ENCODE measurements at regions not wholly inside any gene's neighbourhood (a gene's known extent, or its start where the extent isn't known, plus 50 kb on each side); places are given as distances from the start of the nearest gene placed in this dataset.

GRCh38 chr1:238624776-238625175 lies 734.1 kb upstream of the ZP4 start:
- TF ChIP-seq CTCF (IDR thresholded peaks at IDR 0.05; ENCODE audit: extremely low read depth, low read depth, low read length), result no peak
- no peak for DNase-seq (ENCODE audit: insufficient read length, low spot score, missing footprints)
- no peaks in the 10 kb centered on the region for H4K20me1 ChIP-seq (ENCODE audit: insufficient read depth, low read length)
- peaks cover 9% of the 10 kb centered on the region for H3K4me1 ChIP-seq (ENCODE audit: insufficient read depth, low read length)
- no peaks in the 10 kb centered on the region for H3K79me2 ChIP-seq (ENCODE audit: insufficient read depth, low read length)
- H3K9me3 ChIP-seq (ENCODE audit: low read depth, low read length), result no peaks in the 10 kb centered on the region
- no peak overlapping the region for H2AFZ ChIP-seq (ENCODE audit: low read length)
- no peak overlapping the region for H3K27ac ChIP-seq (ENCODE audit: low read depth, low read length)
- no peaks in the 10 kb centered on the region for H3K36me3 ChIP-seq (ENCODE audit: insufficient read depth, low read length)
- no peak overlapping the region for H3K4me3 ChIP-seq (ENCODE audit: insufficient read depth, low read length)
- H3K4me2 ChIP-seq (ENCODE audit: insufficient read depth, low read length), result no peak overlapping the region
- no peaks in the 10 kb centered on the region for H3K27me3 ChIP-seq (ENCODE audit: insufficient read depth, low read length)

GRCh38 chr1:238621405-238621804 lies 730.7 kb upstream of the ZP4 start:
- TF ChIP-seq CTCF (IDR thresholded peaks at IDR 0.05; ENCODE audit: extremely low read depth, low read depth, low read length), result no peak
- no peaks in the 10 kb centered on the region for H3K27me3 ChIP-seq (ENCODE audit: insufficient read depth, low read length)
- H3K4me1 ChIP-seq (ENCODE audit: insufficient read depth, low read length), result peaks cover 9% of the 10 kb centered on the region
- no peaks in the 10 kb centered on the region for H3K9me3 ChIP-seq (ENCODE audit: low read depth, low read length)
- no peak overlapping the region for H3K4me2 ChIP-seq (ENCODE audit: insufficient read depth, low read length)
- no peaks in the 10 kb centered on the region for H3K36me3 ChIP-seq (ENCODE audit: insufficient read depth, low read length)
- H3K4me3 ChIP-seq (ENCODE audit: insufficient read depth, low read length), result no peak overlapping the region
- DNase-seq (ENCODE audit: insufficient read length, low spot score, missing footprints), result no peak
- no peak overlapping the region for H2AFZ ChIP-seq (ENCODE audit: low read length)
- no peak overlapping the region for H3K27ac ChIP-seq (ENCODE audit: low read depth, low read length)
- no peaks in the 10 kb centered on the region for H4K20me1 ChIP-seq (ENCODE audit: insufficient read depth, low read length)
- no peaks in the 10 kb centered on the region for H3K79me2 ChIP-seq (ENCODE audit: insufficient read depth, low read length)

- Histone ChIP-seq H3K4me2 (ENCODE audit: insufficient read depth, low read length) (no peak overlapping the region), H3K27ac (ENCODE audit: low read depth, low read length) (no peak overlapping the region), H3K4me3 (ENCODE audit: insufficient read depth, low read length) (no peak overlapping the region), H3K36me3 (ENCODE audit: insufficient read depth, low read length) (no peaks in the 10 kb centered on the region), H3K79me2 (ENCODE audit: insufficient read depth, low read length) (no peaks in the 10 kb centered on the region), H3K9me3 (ENCODE audit: low read depth, low read length) (no peaks in the 10 kb centered on the region), H3K4me1 (ENCODE audit: insufficient read depth, low read length) (peaks cover 9% of the 10 kb centered on the region), H3K27me3 (ENCODE audit: insufficient read depth, low read length) (no peaks in the 10 kb centered on the region), H4K20me1 (ENCODE audit: insufficient read depth, low read length) (no peaks in the 10 kb centered on the region), H2AFZ (ENCODE audit: low read length) (no peak overlapping the region)
- DNase-seq (ENCODE audit: insufficient read length, low spot score, missing footprints), result no peak
- TF ChIP-seq CTCF (IDR thresholded peaks at IDR 0.05; ENCODE audit: extremely low read depth, low read depth, low read length), result no peak
Measured at GRCh38 chr1:238619652-238620051, 728.9 kb upstream of the ZP4 start.

- H3K27ac ChIP-seq (ENCODE audit: low read depth, low read length), result no peak overlapping the region
- no peaks in the 10 kb centered on the region for H3K27me3 ChIP-seq (ENCODE audit: insufficient read depth, low read length)
- no peaks in the 10 kb centered on the region for H4K20me1 ChIP-seq (ENCODE audit: insufficient read depth, low read length)
- H3K9me3 ChIP-seq (ENCODE audit: low read depth, low read length), result no peaks in the 10 kb centered on the region
- no peak overlapping the region for H2AFZ ChIP-seq (ENCODE audit: low read length)
- H3K79me2 ChIP-seq (ENCODE audit: insufficient read depth, low read length), result no peaks in the 10 kb centered on the region
- TF ChIP-seq CTCF (IDR thresholded peaks at IDR 0.05; ENCODE audit: extremely low read depth, low read depth, low read length), result no peak
- no peak overlapping the region for H3K4me2 ChIP-seq (ENCODE audit: insufficient read depth, low read length)
- H3K4me3 ChIP-seq (ENCODE audit: insufficient read depth, low read length), result no peak overlapping the region
- H3K4me1 ChIP-seq (ENCODE audit: insufficient read depth, low read length), result peaks cover 5% of the 10 kb centered on the region
- no peaks in the 10 kb centered on the region for H3K36me3 ChIP-seq (ENCODE audit: insufficient read depth, low read length)
- DNase-seq (ENCODE audit: insufficient read length, low spot score, missing footprints), result no peak
Measured at GRCh38 chr1:238611406-238611805, 720.7 kb upstream of the ZP4 start.
